Right kidney (tissue), 1 donor: ENCODE measurements at regions not wholly inside any gene's neighbourhood (a gene's known extent, or its start where the extent isn't known, plus 50 kb on each side); places are given as distances from the start of the nearest gene placed in this dataset.
"Not testable (repeated sequence)": the region's sequence is repeated elsewhere in the genome, so short reads cannot be mapped to it uniquely, and the experiment has no call there.

Experiments
- DNase-seq: peaks from one replicate; pipeline ENCODE4 v3.0.0-alpha.2; 2016

DNA sequence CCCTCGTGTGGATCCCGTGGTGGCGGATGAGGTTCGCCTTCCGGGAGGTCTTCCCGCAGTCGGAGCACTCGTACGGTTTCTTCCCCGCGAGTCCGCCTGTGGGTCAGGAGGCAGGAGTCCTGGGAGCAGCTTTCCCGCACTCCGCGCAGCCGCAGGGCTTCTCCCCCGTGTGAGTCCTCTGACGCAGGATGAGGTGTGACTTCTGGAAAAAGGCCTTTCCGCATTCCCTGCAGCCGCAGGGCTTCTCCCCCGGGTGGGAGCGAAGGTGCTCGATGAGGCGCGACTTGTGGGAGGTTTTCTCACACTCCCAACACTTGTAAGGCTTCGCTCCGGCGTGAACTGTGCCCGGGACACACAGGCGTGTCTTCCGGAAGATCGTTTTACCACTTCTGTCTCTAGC is 68.8 kb upstream of the WIPI2 start:
- DNase-seq = peak; percentile 13

DNA sequence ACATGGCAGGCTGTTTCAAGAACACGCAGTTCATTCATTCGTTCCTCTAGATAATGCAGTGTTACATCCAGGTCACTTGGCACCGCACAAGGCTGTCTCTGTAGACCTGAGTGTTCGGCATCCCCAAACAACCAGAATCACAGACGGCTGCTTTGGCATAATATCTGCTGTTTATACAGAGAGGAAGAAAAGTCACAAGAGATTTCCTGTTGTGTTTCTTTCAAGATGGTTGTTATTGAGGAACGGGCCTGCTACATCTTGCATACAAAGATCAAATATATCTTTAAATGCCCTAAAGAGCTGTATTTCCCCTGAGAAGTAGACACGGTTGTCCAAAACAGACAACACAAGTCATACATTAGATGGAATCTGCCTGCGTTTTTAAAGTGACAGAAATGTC is 58.8 kb upstream of the WIPI2 start:
- not testable (repeated sequence) for DNase-seq

DNA sequence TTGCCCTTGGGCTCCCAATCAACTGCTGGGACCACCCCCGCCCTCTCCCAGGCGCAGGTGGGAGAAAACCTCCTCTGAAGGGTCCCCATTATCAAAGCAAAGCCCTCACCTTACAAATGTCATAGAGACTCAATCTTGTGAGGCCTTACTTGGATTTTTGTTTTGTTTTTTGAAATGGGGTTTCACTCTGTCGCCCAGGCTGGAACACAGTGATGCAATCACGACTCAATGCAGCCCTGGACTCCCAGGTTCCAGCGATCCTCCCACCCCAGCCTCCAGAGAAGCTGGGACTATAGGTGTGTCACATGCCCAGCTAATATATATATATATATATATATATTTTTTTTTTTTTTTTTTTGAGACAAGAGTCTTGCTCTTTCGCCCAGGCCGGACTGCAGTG is 57.5 kb upstream of the WIPI2 start:
- no peak for DNase-seq

DNA sequence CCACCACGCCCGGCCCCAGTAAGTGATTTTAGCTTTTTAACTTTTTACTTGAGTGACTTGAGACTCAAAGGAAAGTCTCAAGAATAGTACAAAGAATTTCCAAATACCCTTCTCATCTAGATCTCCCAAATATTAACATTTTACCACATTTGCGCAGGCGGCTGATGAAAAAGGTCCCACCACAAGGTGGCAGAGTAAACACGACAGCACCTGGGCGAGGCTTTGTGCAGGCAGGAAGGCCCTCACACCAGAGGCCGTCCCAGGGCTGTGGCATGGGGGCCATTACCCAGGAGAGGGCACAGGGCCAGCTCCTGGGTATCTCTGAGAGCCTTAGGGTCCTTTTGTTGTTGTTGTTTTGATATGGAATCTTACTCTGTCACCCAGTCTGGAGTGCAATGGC is 50.0 kb upstream of the WIPI2 start:
- peak; percentile 13 for DNase-seq
